ENCODE measurements at regions not wholly inside any gene's neighbourhood (a gene's known extent, or its start where the extent isn't known, plus 50 kb on each side); places are given as distances from the start of the nearest gene placed in this dataset.

DNA sequence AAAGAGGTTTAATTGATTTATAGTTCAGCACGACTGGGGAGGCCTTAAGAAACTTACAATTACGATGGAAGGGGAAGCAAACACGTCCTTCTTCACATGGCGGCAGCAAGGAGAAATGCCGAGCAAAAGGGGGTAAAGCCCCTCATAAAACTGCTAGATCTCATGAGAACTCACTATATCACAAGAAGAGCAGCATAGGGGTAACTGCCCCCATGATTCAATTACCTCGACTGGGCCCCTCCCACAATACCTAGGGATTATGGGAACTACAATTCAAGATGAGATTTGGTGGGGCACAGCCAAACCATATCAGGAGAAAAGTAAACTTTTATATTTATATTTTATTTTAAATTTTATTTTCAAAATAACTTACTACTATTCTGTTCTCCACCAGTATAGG, 272.0 kb downstream of the MYCN start:
- Histone ChIP-seq H3K36me3 (ENCODE audit: low read length) (no peaks in the 10 kb centered on the region), H3K27me3 (ENCODE audit: low read length) (no peaks in the 10 kb centered on the region), H2AFZ (ENCODE audit: low read depth, low read length, severe bottlenecking) (no peak overlapping the region), H3K4me2 (ENCODE audit: low read depth, low read length, poor library complexity, severe bottlenecking) (no peak overlapping the region), H3K27ac (ENCODE audit: low read depth, low read length) (no peak overlapping the region), H4K20me1 (ENCODE audit: low read depth, low read length) (no peaks in the 10 kb centered on the region), H3K4me3 (ENCODE audit: insufficient read depth, low read length, poor library complexity, severe bottlenecking) (no peak overlapping the region), H3K9me3 (ENCODE audit: insufficient read depth, low read length) (peaks cover 13% of the 10 kb centered on the region), H3F3A (ENCODE audit: insufficient read depth) (no peaks in the 10 kb centered on the region), H3K9me2 (replicated peaks; ENCODE audit: insufficient read depth, low read length) (no peaks in the 10 kb centered on the region), H3K9ac (ENCODE audit: low read length) (no peak overlapping the region), H3K79me2 (ENCODE audit: insufficient read depth, low read length) (no peaks in the 10 kb centered on the region)
- TF ChIP-seq EZH2phosphoT487 (conservative IDR thresholded peaks at IDR 0.05; ENCODE audit: low read length): no peak
- TF ChIP-seq, protein P1, sequence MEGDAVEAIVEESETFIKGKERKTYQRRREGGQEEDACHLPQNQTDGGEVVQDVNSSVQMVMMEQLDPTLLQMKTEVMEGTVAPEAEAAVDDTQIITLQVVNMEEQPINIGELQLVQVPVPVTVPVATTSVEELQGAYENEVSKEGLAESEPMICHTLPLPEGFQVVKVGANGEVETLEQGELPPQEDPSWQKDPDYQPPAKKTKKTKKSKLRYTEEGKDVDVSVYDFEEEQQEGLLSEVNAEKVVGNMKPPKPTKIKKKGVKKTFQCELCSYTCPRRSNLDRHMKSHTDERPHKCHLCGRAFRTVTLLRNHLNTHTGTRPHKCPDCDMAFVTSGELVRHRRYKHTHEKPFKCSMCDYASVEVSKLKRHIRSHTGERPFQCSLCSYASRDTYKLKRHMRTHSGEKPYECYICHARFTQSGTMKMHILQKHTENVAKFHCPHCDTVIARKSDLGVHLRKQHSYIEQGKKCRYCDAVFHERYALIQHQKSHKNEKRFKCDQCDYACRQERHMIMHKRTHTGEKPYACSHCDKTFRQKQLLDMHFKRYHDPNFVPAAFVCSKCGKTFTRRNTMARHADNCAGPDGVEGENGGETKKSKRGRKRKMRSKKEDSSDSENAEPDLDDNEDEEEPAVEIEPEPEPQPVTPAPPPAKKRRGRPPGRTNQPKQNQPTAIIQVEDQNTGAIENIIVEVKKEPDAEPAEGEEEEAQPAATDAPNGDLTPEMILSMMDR (IDR thresholded peaks at IDR 0.05; ENCODE audit: insufficient read depth, low read length, poor library complexity, severe bottlenecking): no peak

DNA sequence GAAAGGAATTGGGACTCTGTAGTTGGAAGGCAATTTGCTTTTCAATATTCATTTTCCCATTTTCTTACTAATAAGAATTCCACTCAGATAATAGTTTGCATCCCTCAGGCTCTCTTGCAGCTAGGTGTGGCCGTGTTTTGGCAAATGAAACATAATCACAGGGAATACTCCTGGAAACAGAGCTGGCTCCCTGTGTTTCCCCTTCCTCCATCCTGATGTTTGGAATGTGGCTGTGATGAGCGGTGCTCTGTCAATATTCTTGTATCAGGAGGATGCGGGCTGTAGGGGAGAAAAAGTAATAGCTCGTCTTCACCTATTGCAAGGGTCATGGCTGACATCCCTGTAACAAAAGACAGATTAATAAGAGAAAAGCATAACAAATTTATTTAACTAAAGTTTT, 271.0 kb downstream of the MYCN start:
- Histone ChIP-seq H4K20me1 (ENCODE audit: low read depth, low read length) (no peaks in the 10 kb centered on the region), H3K9ac (ENCODE audit: low read length) (no peak overlapping the region), H3K27ac (ENCODE audit: low read depth, low read length) (no peak overlapping the region), H3K9me2 (replicated peaks; ENCODE audit: insufficient read depth, low read length) (no peaks in the 10 kb centered on the region), H3K79me2 (ENCODE audit: insufficient read depth, low read length) (no peaks in the 10 kb centered on the region), H3K9me3 (ENCODE audit: insufficient read depth, low read length) (peaks cover 13% of the 10 kb centered on the region), H2AFZ (ENCODE audit: low read depth, low read length, severe bottlenecking) (no peak overlapping the region), H3K27me3 (ENCODE audit: low read length) (no peaks in the 10 kb centered on the region), H3K36me3 (ENCODE audit: low read length) (no peaks in the 10 kb centered on the region), H3K4me2 (ENCODE audit: low read depth, low read length, poor library complexity, severe bottlenecking) (no peak overlapping the region), H3F3A (ENCODE audit: insufficient read depth) (no peaks in the 10 kb centered on the region), H3K4me3 (ENCODE audit: insufficient read depth, low read length, poor library complexity, severe bottlenecking) (no peak overlapping the region)
- TF ChIP-seq, protein P1 (IDR thresholded peaks at IDR 0.05; ENCODE audit: insufficient read depth, low read length, poor library complexity, severe bottlenecking): no peak
- no peak for TF ChIP-seq EZH2phosphoT487 (conservative IDR thresholded peaks at IDR 0.05; ENCODE audit: low read length)

DNA sequence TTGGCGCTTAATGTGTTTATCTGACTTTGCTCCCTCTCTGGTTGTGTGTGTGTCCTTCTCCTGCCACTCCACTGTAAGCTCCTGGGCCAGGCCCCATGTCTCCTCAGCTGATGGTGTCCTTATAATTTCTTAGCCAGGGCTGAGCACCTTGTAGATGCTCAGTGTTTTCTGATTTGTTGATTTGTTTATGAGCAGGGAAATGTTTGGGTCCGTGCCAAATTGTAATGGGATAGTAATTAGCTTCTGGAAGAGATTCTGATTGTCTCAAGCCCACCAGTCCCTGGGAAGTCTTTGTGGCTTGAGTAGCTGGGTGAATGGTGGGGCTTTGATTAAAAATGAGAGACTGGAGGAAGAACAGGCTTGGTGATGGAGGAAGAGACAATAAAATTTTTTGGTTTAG, 270.5 kb downstream of the MYCN start:
- no peak overlapping the region for H3K9ac ChIP-seq (ENCODE audit: low read length)
- H3K27ac ChIP-seq (ENCODE audit: low read depth, low read length): no peak overlapping the region
- H3K9me3 ChIP-seq (ENCODE audit: insufficient read depth, low read length): peaks cover 13% of the 10 kb centered on the region
- H3K27me3 ChIP-seq (ENCODE audit: low read length): no peaks in the 10 kb centered on the region
- TF ChIP-seq, protein P1 (IDR thresholded peaks at IDR 0.05; ENCODE audit: insufficient read depth, low read length, poor library complexity, severe bottlenecking): no peak
- no peak for TF ChIP-seq EZH2phosphoT487 (conservative IDR thresholded peaks at IDR 0.05; ENCODE audit: low read length)
- no peaks in the 10 kb centered on the region for H3K79me2 ChIP-seq (ENCODE audit: insufficient read depth, low read length)
- no peaks in the 10 kb centered on the region for H3F3A ChIP-seq (ENCODE audit: insufficient read depth)
- H3K4me2 ChIP-seq (ENCODE audit: low read depth, low read length, poor library complexity, severe bottlenecking): no peak overlapping the region
- no peaks in the 10 kb centered on the region for H3K36me3 ChIP-seq (ENCODE audit: low read length)
- H2AFZ ChIP-seq (ENCODE audit: low read depth, low read length, severe bottlenecking): no peak overlapping the region
- no peak overlapping the region for H3K4me3 ChIP-seq (ENCODE audit: insufficient read depth, low read length, poor library complexity, severe bottlenecking)
- no peaks in the 10 kb centered on the region for H3K9me2 ChIP-seq (replicated peaks; ENCODE audit: insufficient read depth, low read length)
- H4K20me1 ChIP-seq (ENCODE audit: low read depth, low read length): no peaks in the 10 kb centered on the region
